ENCODE measurements at regions not wholly inside any gene's neighbourhood (a gene's known extent, or its start where the extent isn't known, plus 50 kb on each side); places are given as distances from the start of the nearest gene placed in this dataset.

DNA sequence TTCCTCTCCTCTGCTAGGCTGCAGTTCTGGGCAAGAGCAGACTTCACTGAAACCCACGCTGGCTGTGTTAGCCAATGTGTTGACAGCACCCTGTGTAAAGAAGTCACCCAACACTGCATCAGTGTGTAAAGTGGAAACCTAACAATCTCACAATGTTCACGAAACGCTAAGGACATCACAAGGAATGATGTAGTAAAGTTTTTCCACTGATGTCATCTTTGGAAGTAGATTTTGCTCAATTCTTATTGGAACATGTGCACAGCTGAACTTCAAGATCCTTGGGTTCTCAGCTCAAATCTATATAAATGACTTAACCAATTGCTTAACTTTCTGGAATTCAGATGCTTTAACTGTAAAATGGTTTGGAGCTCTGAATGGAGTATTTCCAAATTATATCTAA is 1112.5 kb downstream of the TSN start:
- Histone ChIP-seq H3K27ac (no peak overlapping the region), H3K27me3 (ENCODE audit: insufficient read depth in 3 of 3, low read length in 2 of 3) (no peaks in the 10 kb centered on the region), H3K4me3 (no peak overlapping the region), H3K36me3 (ENCODE audit: insufficient read depth in 1 of 2, low read depth in 1 of 2) (no peaks in the 10 kb centered on the region), H3K4me1 (no peaks in the 10 kb centered on the region), H3K9me3 (no peaks in the 10 kb centered on the region)
- ATAC-seq (no peak), DNase-seq (no peak)
- TF ChIP-seq CTCF (IDR thresholded peaks at IDR 0.05) = no peak
- 11 to 34% (median 21%) methylated on average over 3 of the region's 3 CpGs for WGBS, 3 donors
- intact Hi-C loops (cut with DNase I) = no loop called here

DNA sequence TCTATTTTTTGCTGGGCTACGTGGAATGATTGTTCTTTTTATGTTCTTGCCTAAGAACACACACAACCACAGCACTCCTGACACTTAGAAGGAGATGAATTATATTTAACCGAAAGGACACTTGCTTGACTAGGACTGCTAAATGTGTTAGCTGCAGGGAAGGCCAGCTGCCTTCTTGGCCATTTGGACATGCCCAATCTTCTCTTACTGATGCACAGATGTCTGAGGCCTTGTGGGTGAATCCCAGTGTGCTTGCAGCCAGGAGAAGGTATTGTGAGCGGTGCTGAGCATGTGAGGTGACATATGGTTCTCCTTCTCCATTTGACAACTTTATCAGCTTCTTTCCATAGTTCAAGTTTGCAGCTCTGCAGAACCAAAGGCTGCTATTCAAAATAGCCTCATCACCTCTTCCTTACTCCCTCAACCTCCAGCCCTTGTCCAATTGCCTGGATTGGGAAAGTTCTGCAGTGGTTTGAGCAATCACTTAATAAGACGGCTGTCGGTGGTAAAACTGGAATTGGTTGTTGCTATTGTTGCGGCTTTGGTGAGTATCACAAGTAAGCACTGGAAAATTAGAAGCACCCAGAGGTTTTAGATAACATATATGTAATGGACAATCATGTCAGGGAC is 1113.3 kb downstream of the TSN start:
- Histone ChIP-seq H3K4me1 (no peaks in the 10 kb centered on the region), H3K27ac (no peak overlapping the region), H3K36me3 (ENCODE audit: insufficient read depth in 1 of 2, low read depth in 1 of 2) (no peaks in the 10 kb centered on the region), H3K9me3 (no peaks in the 10 kb centered on the region), H3K4me3 (no peak overlapping the region), H3K27me3 (ENCODE audit: insufficient read depth in 3 of 3, low read length in 2 of 3) (no peaks in the 10 kb centered on the region)
- ATAC-seq (no peak), DNase-seq (no peak)
- no peak for TF ChIP-seq CTCF (IDR thresholded peaks at IDR 0.05)
- intact Hi-C loops (cut with DNase I) = no loop called here
- 64 to 74% (median 66%) methylated on average over 6 of the region's 6 CpGs for WGBS, 3 donors

- Histone ChIP-seq H3K4me3 (no peak overlapping the region), H3K27ac (no peak overlapping the region), H3K4me1 (no peaks in the 10 kb centered on the region), H3K9me3 (no peaks in the 10 kb centered on the region), H3K36me3 (ENCODE audit: insufficient read depth in 1 of 2, low read depth in 1 of 2) (no peaks in the 10 kb centered on the region), H3K27me3 (ENCODE audit: insufficient read depth in 3 of 3, low read length in 2 of 3) (no peaks in the 10 kb centered on the region)
- DNase-seq (no peak), ATAC-seq (no peak)
- intact Hi-C loops (cut with DNase I) = no loop called here
- no peak for TF ChIP-seq CTCF (IDR thresholded peaks at IDR 0.05)
- 75 to 84% (median 83%) methylated on average over 2 of the region's 2 CpGs for WGBS, 3 donors
These were observed 1118.5 kb downstream of the TSN start for GRCh38 chr2:122873951-122874350.

DNA sequence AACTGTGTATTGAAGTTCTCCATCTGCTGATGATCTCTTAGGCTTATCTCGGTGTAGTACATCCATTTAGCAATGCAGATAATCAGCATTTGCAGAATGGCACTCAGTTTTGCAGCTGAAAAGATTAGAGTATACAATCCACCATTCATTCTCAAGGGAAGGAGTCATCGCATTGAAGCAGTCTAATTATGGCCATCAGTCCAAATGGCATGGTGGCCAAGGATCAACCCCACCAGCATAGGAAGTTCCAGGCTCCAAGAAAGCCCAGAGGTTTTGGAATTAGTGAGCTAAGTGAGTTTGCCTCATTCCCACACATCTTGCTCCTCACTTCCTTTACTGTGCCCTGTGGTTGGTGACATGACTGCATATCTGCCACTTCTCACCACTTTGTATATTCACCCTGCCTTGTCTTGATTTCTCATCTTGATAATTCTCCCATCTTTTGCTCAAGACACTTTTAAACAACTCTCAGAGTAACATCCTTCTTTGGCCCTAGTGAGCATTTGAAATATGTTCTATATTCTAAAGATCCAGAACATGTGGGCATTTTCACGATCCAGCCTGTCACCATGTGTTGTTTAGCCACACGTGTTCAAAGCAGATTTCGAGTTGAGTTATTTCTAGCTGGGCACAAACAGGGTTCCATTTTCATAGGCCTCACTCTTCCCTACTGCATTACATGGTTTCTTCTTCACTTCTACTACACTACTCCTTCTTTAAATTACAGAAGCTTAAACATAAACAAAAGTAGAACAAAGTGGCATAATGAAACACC is 1119.8 kb downstream of the TSN start:
- Histone ChIP-seq H3K9me3 (no peaks in the 10 kb centered on the region), H3K27me3 (ENCODE audit: insufficient read depth in 3 of 3, low read length in 2 of 3) (no peaks in the 10 kb centered on the region), H3K4me3 (no peak overlapping the region), H3K4me1 (no peaks in the 10 kb centered on the region), H3K36me3 (ENCODE audit: insufficient read depth in 1 of 2, low read depth in 1 of 2) (no peaks in the 10 kb centered on the region), H3K27ac (no peak overlapping the region)
- ATAC-seq (no peak), DNase-seq (no peak)
- intact Hi-C loops (cut with DNase I) = no loop called here
- no peak for TF ChIP-seq CTCF (IDR thresholded peaks at IDR 0.05)
- 74 to 82% (median 75%) methylated on average over 5 of the region's 5 CpGs for WGBS, 3 donors
